CD4-positive, alpha-beta T cell treated with Interleukin-6 for 4 hours (primary cell): ENCODE measurements at regions not wholly inside any gene's neighbourhood (a gene's known extent, or its start where the extent isn't known, plus 50 kb on each side); places are given as distances from the start of the nearest gene placed in this dataset.
"Not testable (repeated sequence)": the region's sequence is repeated elsewhere in the genome, so short reads cannot be mapped to it uniquely, and the experiment has no call there.

Experiments used
- DNase-seq: peaks from one replicate; pipeline ENCODE4 v3.0.0-alpha.2; 2020; ENCODE audit warnings: mixed read lengths

- no peak for DNase-seq
Observed at GRCh38 chr6:8941577-8941976, 506.2 kb upstream of the SLC35B3 start.

GRCh38 chr6:8940356-8940755 lies 505.0 kb upstream of the SLC35B3 start:
- no peak for DNase-seq

GRCh38 chr6:8939615-8940014 lies 504.3 kb upstream of the SLC35B3 start:
- no peak for DNase-seq

GRCh38 chr6:8934318-8934717 lies 499.0 kb upstream of the SLC35B3 start:
- no peak for DNase-seq

- DNase-seq, result no peak
Observed at GRCh38 chr6:8930009-8930408, 494.7 kb upstream of the SLC35B3 start.

GRCh38 chr6:8920244-8920643 lies 484.9 kb upstream of the SLC35B3 start:
- not testable (repeated sequence) for DNase-seq

GRCh38 chr6:8918196-8918595 lies 482.9 kb upstream of the SLC35B3 start:
- DNase-seq, result no peak

- no peak for DNase-seq
Observed at GRCh38 chr6:8914700-8915099, 479.4 kb upstream of the SLC35B3 start.

- DNase-seq, result no peak
Observed at GRCh38 chr6:8908638-8909037, 473.3 kb upstream of the SLC35B3 start.

- DNase-seq, result no peak
Observed at GRCh38 chr6:8906699-8907098, 471.4 kb upstream of the SLC35B3 start.

- no peak for DNase-seq
Observed at GRCh38 chr6:8905757-8906156, 470.4 kb upstream of the SLC35B3 start.

- no peak for DNase-seq
Observed at GRCh38 chr6:8904754-8905153, 469.4 kb upstream of the SLC35B3 start.

GRCh38 chr6:8900056-8900455 lies 464.7 kb upstream of the SLC35B3 start:
- DNase-seq, result no peak

- no peak for DNase-seq
Observed at GRCh38 chr6:8889514-8889913, 454.2 kb upstream of the SLC35B3 start.

- no peak for DNase-seq
Observed at GRCh38 chr6:8888468-8888867, 453.1 kb upstream of the SLC35B3 start.

- DNase-seq, result no peak
Observed at GRCh38 chr6:8881663-8882062, 446.3 kb upstream of the SLC35B3 start.

GRCh38 chr6:8879334-8879733 lies 444.0 kb upstream of the SLC35B3 start:
- DNase-seq, result no peak

GRCh38 chr6:8875986-8876385 lies 440.6 kb upstream of the SLC35B3 start:
- no peak for DNase-seq

- no peak for DNase-seq
Observed at GRCh38 chr6:8872589-8872988, 437.2 kb upstream of the SLC35B3 start.

GRCh38 chr6:8865451-8865850 lies 430.1 kb upstream of the SLC35B3 start:
- no peak for DNase-seq

- DNase-seq, result no peak
Observed at GRCh38 chr6:8860671-8861070, 425.3 kb upstream of the SLC35B3 start.

- no peak for DNase-seq
Observed at GRCh38 chr6:8859501-8859900, 424.2 kb upstream of the SLC35B3 start.

- no peak for DNase-seq
Observed at GRCh38 chr6:8858854-8859331, 423.5 kb upstream of the SLC35B3 start.

GRCh38 chr6:8857160-8857559 lies 421.8 kb upstream of the SLC35B3 start:
- no peak for DNase-seq

GRCh38 chr6:8855411-8855810 lies 420.1 kb upstream of the SLC35B3 start:
- no peak for DNase-seq

- no peak for DNase-seq
Observed at GRCh38 chr6:8852332-8852731, 417.0 kb upstream of the SLC35B3 start.
